Neural progenitor cell (in vitro differentiated cells): ENCODE measurements at regions not wholly inside any gene's neighbourhood (a gene's known extent, or its start where the extent isn't known, plus 50 kb on each side); places are given as distances from the start of the nearest gene placed in this dataset.
A peak's percentile ranks its signal among the peaks of the same experiment; 100 is the strongest.

Experiments
- DNase-seq: peaks from one replicate; pipeline ENCODE4 v3.0.0-alpha.2; 2016; ENCODE audit warnings: low spot score
- H2AFZ ChIP-seq: fragments of 200-600 bp; sonication (generic); replicated peaks from 2 replicates; pipeline ENCODE4 v1.6.1; 2016; ENCODE audit warnings: antibody characterized with exemption
- H3F3A ChIP-seq: fragments of 200-600 bp; sonication (generic); 2 replicates; pipeline ENCODE4 v1.6.1; 2016; ENCODE audit warnings: antibody characterized with exemption, low read depth
- H3K27ac ChIP-seq: fragments of 200-600 bp; sonication (generic); 2 replicates; pipeline ENCODE4 v1.5.1; 2016; ENCODE audit warnings: mild to moderate bottlenecking
- H3K27me3 ChIP-seq: fragments of 200-600 bp; sonication (generic); 2 replicates; pipeline ENCODE4 v1.6.1; 2016; ENCODE audit warnings: mild to moderate bottlenecking, moderate library complexity
- H3K36me3 ChIP-seq: fragments of 200-600 bp; sonication (generic); 2 replicates; pipeline ENCODE4 v1.5.1; 2016
- H3K4me1 ChIP-seq: fragments of 200-600 bp; sonication (generic); 2 replicates; pipeline ENCODE4 v1.6.1; 2016; ENCODE audit warnings: mixed run types
- H3K4me2 ChIP-seq: fragments of 200-600 bp; sonication (generic); 2 replicates; pipeline ENCODE4 v1.6.1; 2016
- H3K4me3 ChIP-seq: fragments of 200-600 bp; sonication (generic); 2 replicates; pipeline ENCODE4 v1.5.1; 2016
- H3K79me2 ChIP-seq: fragments of 200-600 bp; sonication (generic); 2 replicates; pipeline ENCODE4 v1.6.1; 2016; ENCODE audit warnings: low read depth
- H3K9ac ChIP-seq: fragments of 200-600 bp; sonication (generic); 2 replicates; pipeline ENCODE4 v1.6.1; 2016
- H3K9me3 ChIP-seq: fragments of 200-600 bp; sonication (generic); 2 replicates; pipeline ENCODE4 v1.5.1; 2016; ENCODE audit warnings: low read depth
- H4K20me1 ChIP-seq: fragments of 200-600 bp; sonication (generic); 2 replicates; pipeline ENCODE4 v1.6.1; 2016; ENCODE audit warnings: low read depth
- H3K27ac Mint-ChIP-seq: 3 replicates; pipeline ENCODE4 v1.8.0; 2021; ENCODE audit warnings: mixed read lengths
- H3K27me3 Mint-ChIP-seq: 2 replicates; pipeline ENCODE4 v1.8.0; 2022; ENCODE audit warnings: low read depth, mild to moderate bottlenecking, inconsistent platforms, moderate library complexity, mixed read lengths; ENCODE audit not compliant: insufficient read depth
- H3K36me3 Mint-ChIP-seq: 3 replicates; pipeline ENCODE4 v1.8.0; 2021; ENCODE audit warnings: mixed read lengths
- H3K4me1 Mint-ChIP-seq: 3 replicates; pipeline ENCODE4 v1.8.0; 2021; ENCODE audit warnings: mixed read lengths
- H3K4me3 Mint-ChIP-seq: 3 replicates; pipeline ENCODE4 v1.8.0; 2021; ENCODE audit warnings: mild to moderate bottlenecking, moderate library complexity, mixed read lengths
- H3K9me3 Mint-ChIP-seq: 3 replicates; pipeline ENCODE4 v1.8.0; 2020; ENCODE audit warnings: mixed read lengths
- EZH2 ChIP-seq: fragments of 200-600 bp; sonication (generic); IDR thresholded peaks from 2 replicates; pipeline ENCODE4 v1.6.1; 2017; ENCODE audit warnings: antibody characterized with exemption, mild to moderate bottlenecking, moderate library complexity
- EZH2phosphoT487 ChIP-seq: fragments of 200-600 bp; sonication (generic); IDR thresholded peaks from 2 replicates; pipeline ENCODE4 v1.6.1; 2017; ENCODE audit warnings: antibody characterized with exemption
- TF ChIP-seq, protein P1 (sequence below): fragments of 200-600 bp; sonication (generic); IDR thresholded peaks from 2 replicates; pipeline ENCODE4 v1.5.1; 2017; ENCODE audit warnings: antibody characterized with exemption, mild to moderate bottlenecking

DNA sequence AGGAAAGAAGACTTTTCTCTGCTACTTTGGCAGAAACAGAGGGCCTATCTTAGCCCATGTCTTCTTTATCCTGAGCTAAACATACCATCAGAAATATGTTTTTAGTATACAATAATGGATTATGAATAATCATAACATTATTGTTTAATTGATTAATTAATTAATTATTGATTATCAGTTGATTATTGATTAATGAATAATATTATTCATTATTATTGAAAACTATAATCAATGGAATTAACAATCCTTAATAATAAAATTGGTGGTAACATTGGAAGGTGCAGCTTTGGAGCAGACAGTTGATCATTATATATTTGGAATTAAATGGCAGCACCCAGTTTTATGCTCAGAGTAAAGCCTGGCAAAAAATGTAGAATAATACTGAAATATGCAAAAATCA is 655.9 kb upstream of the ARGLU1 start:
- peaks cover 2% of the 10 kb centered on the region for H3K27me3 Mint-ChIP-seq
- H3K36me3 Mint-ChIP-seq: no peaks in the 10 kb centered on the region
- no peaks in the 10 kb centered on the region for H4K20me1 ChIP-seq

DNA sequence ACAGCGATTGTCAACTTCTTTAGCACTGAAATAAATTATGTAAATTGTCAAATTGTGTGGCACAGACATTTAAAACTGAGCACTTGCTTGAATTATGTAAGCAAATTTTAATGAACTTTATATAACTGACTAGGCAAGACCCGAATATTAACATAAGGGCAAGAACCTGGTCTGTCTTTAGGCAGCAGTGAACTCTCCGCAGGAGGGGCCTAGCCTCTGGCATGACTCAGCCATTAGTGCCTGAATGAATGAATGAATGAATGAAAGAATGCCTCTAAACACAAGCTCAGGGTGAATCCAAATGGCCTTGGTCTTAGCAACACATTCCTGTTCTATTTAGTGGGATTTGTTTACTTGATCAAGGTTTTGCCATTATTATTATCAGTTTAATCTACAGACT is 654.7 kb upstream of the ARGLU1 start:
- H3F3A ChIP-seq: no peaks in the 10 kb centered on the region
- no peak overlapping the region for H3K27ac Mint-ChIP-seq
- no peaks in the 10 kb centered on the region for H3K4me1 ChIP-seq
- H3K27ac ChIP-seq: no peak overlapping the region
- H3K27me3 Mint-ChIP-seq: peaks cover 2% of the 10 kb centered on the region
- H3K9me3 ChIP-seq: no peaks in the 10 kb centered on the region
- H3K36me3 Mint-ChIP-seq: no peaks in the 10 kb centered on the region
- H3K4me3 ChIP-seq: no peak overlapping the region
- H3K36me3 ChIP-seq: no peaks in the 10 kb centered on the region
- no peak for DNase-seq
- H3K9ac ChIP-seq: no peak overlapping the region
- no peak overlapping the region for H3K4me2 ChIP-seq
- H3K27me3 ChIP-seq: no peaks in the 10 kb centered on the region
- no peaks in the 10 kb centered on the region for H4K20me1 ChIP-seq
- no peak overlapping the region for H2AFZ ChIP-seq
- peaks cover 12% of the 10 kb centered on the region for H3K4me1 Mint-ChIP-seq
- no peaks in the 10 kb centered on the region for H3K79me2 ChIP-seq
- H3K9me3 Mint-ChIP-seq: no peaks in the 10 kb centered on the region
- no peak overlapping the region for H3K4me3 Mint-ChIP-seq
- TF ChIP-seq EZH2: no peak
- no peak for TF ChIP-seq EZH2phosphoT487

More for the DNA sequence above, 655.9 kb upstream of the ARGLU1 start:
- Mint-ChIP-seq H3K27ac (no peak overlapping the region), H3K4me3 (no peak overlapping the region), H3K4me1 (peaks cover 10% of the 10 kb centered on the region), H3K9me3 (no peaks in the 10 kb centered on the region)
- Histone ChIP-seq H2AFZ (no peak overlapping the region), H3K4me1 (no peaks in the 10 kb centered on the region), H3K36me3 (no peaks in the 10 kb centered on the region), H3K9me3 (no peaks in the 10 kb centered on the region), H3K27me3 (no peaks in the 10 kb centered on the region), H3K9ac (no peak overlapping the region), H3K27ac (no peak overlapping the region), H3K4me2 (no peak overlapping the region), H3K4me3 (no peak overlapping the region), H3F3A (no peaks in the 10 kb centered on the region), H3K79me2 (no peaks in the 10 kb centered on the region)
- no peak for DNase-seq
- TF ChIP-seq EZH2phosphoT487: no peak
- TF ChIP-seq EZH2: no peak
- TF ChIP-seq, protein P1, sequence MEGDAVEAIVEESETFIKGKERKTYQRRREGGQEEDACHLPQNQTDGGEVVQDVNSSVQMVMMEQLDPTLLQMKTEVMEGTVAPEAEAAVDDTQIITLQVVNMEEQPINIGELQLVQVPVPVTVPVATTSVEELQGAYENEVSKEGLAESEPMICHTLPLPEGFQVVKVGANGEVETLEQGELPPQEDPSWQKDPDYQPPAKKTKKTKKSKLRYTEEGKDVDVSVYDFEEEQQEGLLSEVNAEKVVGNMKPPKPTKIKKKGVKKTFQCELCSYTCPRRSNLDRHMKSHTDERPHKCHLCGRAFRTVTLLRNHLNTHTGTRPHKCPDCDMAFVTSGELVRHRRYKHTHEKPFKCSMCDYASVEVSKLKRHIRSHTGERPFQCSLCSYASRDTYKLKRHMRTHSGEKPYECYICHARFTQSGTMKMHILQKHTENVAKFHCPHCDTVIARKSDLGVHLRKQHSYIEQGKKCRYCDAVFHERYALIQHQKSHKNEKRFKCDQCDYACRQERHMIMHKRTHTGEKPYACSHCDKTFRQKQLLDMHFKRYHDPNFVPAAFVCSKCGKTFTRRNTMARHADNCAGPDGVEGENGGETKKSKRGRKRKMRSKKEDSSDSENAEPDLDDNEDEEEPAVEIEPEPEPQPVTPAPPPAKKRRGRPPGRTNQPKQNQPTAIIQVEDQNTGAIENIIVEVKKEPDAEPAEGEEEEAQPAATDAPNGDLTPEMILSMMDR: no peak

DNA sequence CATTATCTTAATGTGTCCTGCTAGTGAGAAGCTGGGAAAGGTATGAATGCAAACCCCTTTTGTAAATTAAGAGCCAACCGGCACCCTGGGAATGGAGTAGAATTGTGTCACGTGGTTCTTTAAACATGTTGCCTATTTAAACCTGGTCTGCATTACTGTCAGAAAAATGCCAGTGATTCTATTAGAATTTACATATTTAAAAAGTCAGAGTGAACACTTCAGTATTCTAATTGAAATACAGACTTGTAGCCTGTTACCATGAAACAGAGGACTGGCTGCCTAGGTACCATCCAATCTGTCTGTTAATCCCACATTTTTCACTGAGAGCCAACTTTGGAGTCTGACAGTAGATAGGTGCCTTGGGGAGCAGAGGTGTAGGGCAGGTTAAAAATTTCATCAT is 652.3 kb upstream of the ARGLU1 start:
- Histone ChIP-seq H3K27ac (no peak overlapping the region), H3F3A (no peaks in the 10 kb centered on the region), H3K9me3 (no peaks in the 10 kb centered on the region), H3K4me3 (no peak overlapping the region), H3K79me2 (no peaks in the 10 kb centered on the region), H4K20me1 (no peaks in the 10 kb centered on the region), H2AFZ (no peak overlapping the region), H3K9ac (no peak overlapping the region), H3K4me1 (peaks cover 12% of the 10 kb centered on the region), H3K36me3 (no peaks in the 10 kb centered on the region), H3K4me2 (no peak overlapping the region), H3K27me3 (no peaks in the 10 kb centered on the region)
- Mint-ChIP-seq H3K4me3 (no peak overlapping the region), H3K9me3 (no peaks in the 10 kb centered on the region), H3K4me1 (peaks cover 12% of the 10 kb centered on the region), H3K27ac (no peak overlapping the region), H3K27me3 (peaks cover 3% of the 10 kb centered on the region), H3K36me3 (no peaks in the 10 kb centered on the region)
- DNase-seq: no peak
- no peak for TF ChIP-seq EZH2
- TF ChIP-seq EZH2phosphoT487: no peak
- TF ChIP-seq, protein P1: no peak

DNA sequence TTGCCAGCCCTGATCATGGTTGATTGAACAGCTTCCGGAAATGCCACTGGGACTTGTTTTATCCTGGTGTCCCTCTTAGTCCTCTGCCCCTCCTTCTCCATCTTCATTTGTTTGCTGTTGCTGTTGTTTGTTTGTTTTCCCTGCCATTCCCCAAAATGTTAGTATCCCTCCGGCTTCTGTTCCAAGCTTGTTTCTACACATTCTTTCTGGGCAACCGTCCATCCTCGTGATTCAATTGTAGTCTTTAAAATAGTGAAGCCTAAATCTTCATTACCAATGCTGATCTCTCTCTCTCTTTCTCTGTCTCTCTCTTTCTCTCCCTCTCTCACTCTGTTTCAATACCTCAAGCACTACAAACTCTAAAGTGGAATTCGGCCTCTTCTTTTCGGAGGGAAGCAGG is 649.3 kb upstream of the ARGLU1 start:
- no peak overlapping the region for H3K4me3 ChIP-seq
- no peak overlapping the region for H2AFZ ChIP-seq
- H3K9me3 ChIP-seq: no peaks in the 10 kb centered on the region
- H3K79me2 ChIP-seq: no peaks in the 10 kb centered on the region
- H3K36me3 ChIP-seq: no peaks in the 10 kb centered on the region
- peaks cover 12% of the 10 kb centered on the region for H3K4me1 ChIP-seq
- Mint-ChIP-seq H3K4me3 (no peak overlapping the region), H3K36me3 (no peaks in the 10 kb centered on the region), H3K4me1 (peaks cover 12% of the 10 kb centered on the region), H3K9me3 (no peaks in the 10 kb centered on the region), H3K27me3 (peaks cover 4% of the 10 kb centered on the region), H3K27ac (no peak overlapping the region)
- no peak overlapping the region for H3K27ac ChIP-seq
- no peaks in the 10 kb centered on the region for H3F3A ChIP-seq
- no peaks in the 10 kb centered on the region for H4K20me1 ChIP-seq
- H3K27me3 ChIP-seq: no peaks in the 10 kb centered on the region
- H3K4me2 ChIP-seq: no peak overlapping the region
- no peak overlapping the region for H3K9ac ChIP-seq
- TF ChIP-seq, protein P1: no peak
- TF ChIP-seq EZH2 (no peak), EZH2phosphoT487 (no peak)
- peak; percentile 20 for DNase-seq
